ENCODE measurements at regions not wholly inside any gene's neighbourhood (a gene's known extent, or its start where the extent isn't known, plus 50 kb on each side); places are given as distances from the start of the nearest gene placed in this dataset.

- DNase-seq = no peak
Measured at GRCh38 chr11:26063915-26064314, 268.0 kb upstream of the ANO3 start.

GRCh38 chr11:26065944-26066343 lies 266.0 kb upstream of the ANO3 start:
- DNase-seq = no peak

DNA sequence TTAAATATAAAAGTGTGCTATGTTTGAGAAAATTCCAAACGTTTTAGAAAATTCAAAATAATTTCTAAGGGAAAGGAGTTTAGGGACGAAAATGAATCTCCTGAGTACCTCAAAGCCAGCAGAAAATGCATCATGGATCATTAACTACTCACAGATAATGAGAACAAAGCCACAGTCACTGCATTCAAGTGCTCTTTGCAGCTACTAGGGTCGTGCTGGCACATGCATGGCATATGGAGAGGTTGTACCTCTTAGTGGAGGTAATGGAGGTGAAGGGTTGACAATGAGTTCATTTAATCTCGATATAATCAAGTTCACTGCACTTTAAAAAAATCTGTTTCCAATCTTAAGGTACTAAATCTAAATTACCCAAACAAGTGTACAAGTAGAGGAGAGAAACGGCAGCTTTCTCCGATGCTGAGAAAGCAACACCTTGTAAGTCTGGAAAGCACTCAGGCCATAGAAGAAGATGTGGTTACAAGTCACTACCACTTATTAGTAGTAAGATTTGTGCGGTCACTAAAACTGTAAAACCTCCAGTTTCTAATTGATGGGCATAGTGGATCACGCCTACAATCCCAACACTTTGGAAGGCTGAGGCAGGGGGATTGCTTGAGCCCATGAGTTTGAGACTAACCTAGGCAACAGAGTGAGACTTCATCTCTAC lies 261.1 kb upstream of the ANO3 start:
- no peak for DNase-seq

DNA sequence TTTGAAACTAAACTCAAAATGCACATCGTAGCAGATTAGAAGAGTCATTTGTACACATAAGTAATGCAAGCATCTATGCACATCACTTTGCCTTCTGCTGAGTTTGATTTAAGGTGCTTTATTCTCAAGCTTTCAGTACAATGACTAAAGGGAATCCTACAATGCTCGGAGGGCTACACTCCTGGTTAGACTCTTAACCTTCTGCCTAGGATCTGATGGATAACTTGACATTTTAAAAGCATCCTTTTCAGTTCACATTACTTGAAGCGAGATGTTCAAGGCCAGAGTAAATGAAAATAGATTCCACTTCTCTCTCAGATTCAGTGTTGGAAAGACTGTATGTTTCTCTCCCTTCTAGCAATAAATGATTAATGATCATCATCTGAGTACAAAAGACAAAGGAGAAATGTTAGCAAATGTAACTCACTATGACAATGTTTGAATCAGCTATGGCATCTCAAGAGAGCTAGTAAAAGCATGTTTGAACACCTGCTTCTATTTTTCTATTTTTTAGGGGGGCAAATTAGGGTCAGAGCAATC lies 259.2 kb upstream of the ANO3 start:
- no peak for DNase-seq

DNA sequence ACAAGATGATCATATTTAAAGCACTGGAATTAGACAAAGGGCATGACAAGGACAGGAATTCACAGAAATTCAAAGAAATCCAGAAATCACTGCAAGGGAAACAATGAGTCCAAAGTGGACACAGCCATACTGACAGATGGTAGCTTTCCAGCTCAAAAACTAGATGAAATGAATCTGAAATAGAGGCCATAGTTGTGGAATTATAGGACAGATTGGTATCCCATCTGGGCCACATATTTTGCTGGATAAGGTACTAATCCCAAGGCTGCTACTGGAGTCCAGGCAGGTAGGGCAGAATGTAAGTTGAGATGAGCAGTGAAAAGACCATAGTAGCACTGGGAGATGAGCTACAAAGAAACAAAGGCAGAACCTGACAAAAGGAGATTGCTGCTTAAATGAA lies 258.3 kb upstream of the ANO3 start:
- no peak for DNase-seq

GRCh38 chr11:26076233-26076990 lies 255.5 kb upstream of the ANO3 start:
- DNase-seq = no peak

GRCh38 chr11:26078231-26078821 lies 253.6 kb upstream of the ANO3 start:
- DNase-seq = no peak

DNA sequence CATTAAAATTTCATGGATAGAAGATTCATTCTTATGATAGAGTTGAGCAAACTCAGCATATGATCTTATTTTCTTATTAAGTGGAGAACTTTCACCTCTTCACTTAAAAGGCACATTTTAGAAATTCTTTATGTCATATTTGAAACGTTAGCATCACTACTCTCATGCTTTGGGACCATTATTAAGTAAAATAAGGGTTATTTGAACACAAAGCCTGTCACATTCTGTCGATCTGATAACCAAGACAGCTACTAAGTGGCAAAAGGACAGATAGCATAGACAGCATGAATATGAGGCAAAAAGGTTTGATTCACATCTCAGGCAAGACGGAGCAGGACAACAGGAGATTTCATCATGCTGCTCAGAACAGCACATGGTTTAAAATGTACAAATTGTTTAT lies 247.6 kb upstream of the ANO3 start:
- DNase-seq = no peak

DNA sequence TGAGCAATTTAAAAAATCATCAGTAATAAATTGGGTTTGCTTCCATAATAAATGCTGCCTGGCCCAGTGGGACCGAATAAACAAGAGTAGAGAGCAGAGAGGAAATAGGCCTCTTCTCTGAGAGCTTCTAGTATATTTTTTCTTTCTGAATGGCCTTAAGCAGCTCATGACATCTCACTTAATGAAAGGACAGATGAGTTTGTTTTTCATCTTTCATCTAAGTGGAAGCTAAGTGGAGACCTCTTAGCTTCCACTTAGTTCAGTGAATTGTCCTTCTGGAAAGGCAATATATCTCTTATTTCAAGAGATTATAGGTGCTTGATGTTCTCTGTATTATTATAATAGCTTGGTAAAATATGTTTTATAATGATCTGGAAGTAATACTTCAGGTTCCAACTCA lies 245.9 kb upstream of the ANO3 start:
- no peak for DNase-seq

DNA sequence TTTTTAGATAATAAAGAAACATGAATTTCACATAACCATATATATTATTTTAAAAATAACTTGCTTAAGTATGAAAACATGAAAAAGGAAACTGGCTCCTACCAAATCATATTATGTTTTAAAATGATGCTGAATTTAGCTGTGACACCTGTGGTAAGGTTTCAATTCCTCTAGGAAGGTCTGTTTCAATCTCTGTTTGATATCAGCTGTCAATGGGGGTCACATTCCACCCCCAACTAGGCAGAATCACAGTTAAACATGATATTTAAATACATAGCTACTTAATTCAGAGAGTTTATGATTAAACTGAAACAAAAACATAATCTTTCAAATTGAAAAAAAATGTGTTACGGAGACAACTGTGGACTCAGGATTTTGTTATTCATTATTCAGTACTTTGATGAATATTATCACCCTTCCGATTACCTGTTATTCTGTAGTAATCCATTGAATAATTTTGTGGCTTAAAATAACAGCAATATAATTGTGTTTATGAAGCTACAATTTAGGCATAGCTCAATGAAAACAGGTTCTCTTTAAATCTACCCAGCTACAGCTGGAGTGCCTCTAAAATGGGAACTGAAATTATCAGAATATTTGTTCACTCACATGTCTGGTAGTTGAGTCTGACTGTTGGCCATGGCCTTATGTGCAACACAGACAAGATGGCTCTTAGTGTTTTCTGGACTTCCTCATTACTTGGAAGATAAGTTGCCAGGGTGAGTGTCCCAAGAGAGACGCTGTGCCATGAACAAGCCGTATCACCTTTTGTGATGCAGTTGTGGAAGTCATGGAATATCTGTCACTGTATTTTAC lies 244.6 kb upstream of the ANO3 start:
- DNase-seq = no peak

DNA sequence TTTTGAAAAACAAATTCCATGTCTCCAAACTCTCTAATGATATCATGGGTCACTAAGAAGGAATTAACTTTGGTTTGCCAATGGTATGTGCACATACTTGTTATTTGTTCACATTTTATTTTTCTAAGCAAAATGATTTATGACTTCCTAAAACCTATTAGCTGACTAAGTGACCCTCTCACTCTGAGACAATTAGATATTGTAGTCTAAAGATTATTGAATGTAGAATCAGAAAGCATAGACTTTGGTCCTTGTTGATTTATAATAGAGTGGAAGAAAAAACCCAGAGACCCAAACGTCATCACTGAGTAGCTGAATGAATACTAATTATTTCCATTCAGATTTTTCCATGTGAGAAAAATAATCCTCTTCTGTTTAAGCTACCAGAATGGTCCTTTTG lies 243.5 kb upstream of the ANO3 start:
- DNase-seq = no peak

GRCh38 chr11:26090651-26091050 lies 241.3 kb upstream of the ANO3 start:
- DNase-seq = no peak

DNA sequence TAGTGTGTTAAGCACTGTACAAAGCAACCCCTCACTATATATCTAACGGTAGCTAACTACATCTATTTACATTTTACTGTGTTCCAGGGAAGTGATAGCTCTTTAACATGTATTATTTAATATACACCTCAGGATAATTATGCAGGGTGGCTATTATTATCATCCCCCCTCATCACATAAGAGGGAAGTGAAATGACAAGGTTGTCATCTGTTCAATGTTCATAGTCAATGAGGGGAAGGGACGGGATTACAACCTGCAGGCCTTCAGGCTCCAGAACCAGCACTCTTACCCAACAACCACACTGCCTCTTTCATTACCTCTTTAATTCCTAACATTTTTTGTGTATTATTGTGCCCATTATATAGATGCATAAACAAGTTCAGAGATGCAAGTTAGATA lies 238.7 kb upstream of the ANO3 start:
- DNase-seq = no peak

- DNase-seq = no peak
Measured at GRCh38 chr11:26095340-26095739, 236.6 kb upstream of the ANO3 start.

GRCh38 chr11:26096451-26096850 lies 235.5 kb upstream of the ANO3 start:
- DNase-seq = no peak

DNA sequence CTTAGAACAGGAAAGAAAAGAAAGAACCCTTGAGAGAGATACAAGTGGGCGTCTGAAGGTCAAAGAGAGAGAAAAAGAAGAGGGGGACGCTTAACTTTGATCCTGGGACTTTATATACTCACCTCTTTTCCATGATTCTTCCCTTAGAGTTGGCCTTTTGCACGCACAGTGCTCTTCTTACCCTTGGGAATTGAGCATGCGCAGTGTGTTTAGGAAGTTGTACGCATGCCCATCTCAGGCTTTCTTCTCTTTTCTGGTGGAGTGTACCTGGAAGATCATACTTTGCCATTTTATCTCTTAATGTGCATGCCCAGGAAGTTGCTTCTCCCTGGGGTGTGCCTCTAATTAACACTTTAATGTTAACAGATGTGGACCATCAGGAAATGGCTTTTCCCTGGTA lies 229.6 kb upstream of the ANO3 start:
- DNase-seq = no peak

GRCh38 chr11:26105762-26106423 lies 226.0 kb upstream of the ANO3 start:
- no peak for DNase-seq

DNA sequence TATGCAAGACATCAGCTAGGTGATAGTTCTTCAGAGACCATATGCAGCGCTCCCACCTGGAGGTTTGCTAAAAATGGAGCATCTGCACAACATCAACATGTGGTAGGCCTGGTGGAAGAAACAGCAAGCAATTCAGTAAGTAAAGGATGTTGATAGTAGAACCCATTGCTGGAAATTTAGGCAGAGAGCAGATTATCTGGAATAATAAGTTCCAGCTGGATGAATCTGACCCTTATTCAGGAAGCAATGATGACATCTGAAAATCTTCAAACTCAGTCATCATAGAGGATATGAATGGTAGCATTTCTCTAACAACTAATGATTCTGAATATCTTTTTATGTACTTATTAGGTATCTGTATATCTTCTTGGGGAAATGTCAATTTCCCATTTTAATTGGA lies 225.2 kb upstream of the ANO3 start:
- DNase-seq = no peak

DNA sequence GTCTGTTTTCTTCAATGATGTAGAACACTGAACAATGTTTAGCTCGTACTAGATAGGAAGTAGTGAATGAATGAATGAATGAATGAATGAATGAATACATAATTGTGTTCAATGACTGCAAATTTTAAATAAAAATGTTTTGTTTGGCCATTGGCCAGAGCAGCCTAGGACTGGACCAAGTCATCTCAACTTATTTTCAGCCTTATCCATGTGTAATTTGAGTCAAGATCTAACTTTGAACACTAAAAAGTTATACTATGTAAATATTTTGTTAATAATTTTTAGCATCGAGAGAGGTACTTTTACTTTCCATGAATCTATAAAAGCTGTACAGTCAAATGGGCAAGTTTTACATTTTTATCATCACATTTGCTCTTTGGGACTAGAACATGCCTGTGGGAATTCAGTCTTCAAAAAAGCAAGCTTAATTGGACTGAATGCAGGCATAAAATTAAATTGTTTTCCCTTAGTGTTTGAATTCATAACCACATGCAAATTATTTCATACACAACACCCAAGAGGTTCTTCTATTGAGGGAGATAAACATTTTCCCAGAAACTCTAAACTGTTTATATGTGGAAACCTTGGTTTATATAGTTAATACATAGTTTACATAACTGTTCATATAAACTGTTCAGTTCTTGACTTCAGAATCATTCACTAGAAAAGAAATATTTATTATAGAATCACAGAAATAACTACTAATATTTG lies 222.1 kb upstream of the ANO3 start:
- DNase-seq = no peak

DNA sequence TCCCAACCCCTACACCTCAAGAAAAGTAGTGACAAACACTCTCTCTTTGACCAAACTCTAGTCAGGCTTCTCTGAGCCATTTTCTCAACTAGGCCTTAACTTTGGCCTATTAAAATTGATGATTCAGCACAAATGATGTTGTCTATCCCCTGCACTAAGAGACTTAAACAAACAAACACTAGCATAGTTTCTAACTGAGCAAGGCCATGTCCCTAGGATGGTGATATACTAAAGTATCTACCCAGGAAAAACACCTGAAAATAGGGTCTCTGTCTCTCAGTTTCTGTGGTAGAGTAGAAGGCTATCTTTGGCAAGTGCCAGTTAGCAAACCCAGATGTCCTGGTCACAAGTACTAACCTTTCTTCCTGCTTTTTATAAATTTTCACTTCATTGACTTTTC lies 219.7 kb upstream of the ANO3 start:
- no peak for DNase-seq

DNA sequence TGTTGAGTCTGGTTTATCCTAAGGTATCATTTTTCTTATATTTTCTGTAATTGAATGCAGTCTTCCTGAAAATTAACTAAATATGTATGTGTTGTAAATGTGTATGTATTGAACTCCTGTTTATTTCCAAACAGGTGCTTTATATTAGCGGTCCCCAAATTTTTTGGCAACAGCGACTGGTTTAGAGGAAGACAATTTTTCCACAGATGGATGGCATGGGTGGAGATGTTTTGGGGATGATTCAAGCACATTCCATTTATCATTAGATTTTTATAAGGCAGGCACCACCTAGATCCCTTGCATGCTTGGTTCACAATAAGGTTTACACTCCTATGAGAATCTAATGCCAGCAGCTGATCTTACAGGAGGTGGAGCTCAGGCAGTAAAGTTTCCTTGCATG lies 210.5 kb upstream of the ANO3 start:
- no peak for DNase-seq

DNA sequence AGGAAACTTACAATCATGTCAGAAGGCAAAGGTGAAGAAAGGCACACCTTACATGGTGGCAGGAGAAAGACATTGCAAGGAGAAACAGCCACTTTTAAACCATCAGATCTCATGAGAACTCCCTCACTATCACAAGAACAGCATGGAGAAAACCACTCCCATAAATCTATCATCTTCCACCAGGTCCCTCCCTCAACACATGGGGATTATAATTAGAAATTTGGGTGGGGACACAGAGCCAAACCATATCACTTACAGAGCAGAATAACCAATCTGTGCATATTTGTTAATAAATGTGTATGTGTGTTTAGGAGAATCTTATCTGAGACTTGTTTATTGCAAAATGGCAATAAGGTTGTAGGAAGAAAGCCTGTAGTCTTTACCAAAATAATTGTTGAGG lies 205.2 kb upstream of the ANO3 start:
- no peak for DNase-seq
